ENCODE measurements at regions not wholly inside any gene's neighbourhood (a gene's known extent, or its start where the extent isn't known, plus 50 kb on each side); places are given as distances from the start of the nearest gene placed in this dataset.

GRCh38 chr7:110168010-110168409 is 922.9 kb upstream of the LRRN3 start:
- Histone ChIP-seq H3K27ac (no peak overlapping the region), H3K4me3 (no peak overlapping the region), H3K9me3 (ENCODE audit: low read depth) (no peaks in the 10 kb centered on the region), H3K9ac (no peak overlapping the region), H3K79me2 (ENCODE audit: insufficient read depth) (no peaks in the 10 kb centered on the region), H3K4me2 (ENCODE audit: unreplicated experiment) (no peak overlapping the region), H3F3A (ENCODE audit: insufficient read depth) (no peaks in the 10 kb centered on the region), H2AFZ (no peak overlapping the region), H3K4me1 (ENCODE audit: insufficient read depth) (no peaks in the 10 kb centered on the region), H3K27me3 (replicated peaks; ENCODE audit: insufficient read depth) (no peaks in the 10 kb centered on the region), H3K36me3 (ENCODE audit: low read depth) (no peaks in the 10 kb centered on the region), H4K20me1 (ENCODE audit: insufficient read depth) (no peaks in the 10 kb centered on the region), H3K9me2 (ENCODE audit: insufficient read depth) (no peaks in the 10 kb centered on the region)
- in situ Hi-C loops (cut with MboI) = no loop called here
- WGBS, 2 experiments (ENCODE audit: low coverage in 1 of 2, low lambda C conversion rate in 2 of 2, missing lambda C conversion rate in 2 of 2) = 3 to 9% methylated on average over 3 of the region's 3 CpGs
- DNase-seq = no peak
- no peak for TF ChIP-seq EZH2 (IDR thresholded peaks at IDR 0.05; ENCODE audit: insufficient read depth, poor library complexity, severe bottlenecking)
- TF ChIP-seq EZH2phosphoT487 (IDR thresholded peaks at IDR 0.05; ENCODE audit: insufficient read depth, low read depth) = no peak

GRCh38 chr7:110170841-110171240 is 920.1 kb upstream of the LRRN3 start:
- DNase-seq = no peak
- H3K27me3 ChIP-seq (replicated peaks; ENCODE audit: insufficient read depth) = no peaks in the 10 kb centered on the region
- H3F3A ChIP-seq (ENCODE audit: insufficient read depth) = no peaks in the 10 kb centered on the region
- 14 to 16% methylated on average over 2 of the region's 2 CpGs for WGBS, 2 experiments (ENCODE audit: low coverage in 1 of 2, low lambda C conversion rate in 2 of 2, missing lambda C conversion rate in 2 of 2)
- H4K20me1 ChIP-seq (ENCODE audit: insufficient read depth) = no peaks in the 10 kb centered on the region
- no peaks in the 10 kb centered on the region for H3K36me3 ChIP-seq (ENCODE audit: low read depth)
- H3K9me3 ChIP-seq (ENCODE audit: low read depth) = no peaks in the 10 kb centered on the region
- no peaks in the 10 kb centered on the region for H3K79me2 ChIP-seq (ENCODE audit: insufficient read depth)
- H3K9ac ChIP-seq = no peak overlapping the region
- H2AFZ ChIP-seq = no peak overlapping the region
- no peak overlapping the region for H3K4me2 ChIP-seq (ENCODE audit: unreplicated experiment)
- H3K4me1 ChIP-seq (ENCODE audit: insufficient read depth) = no peaks in the 10 kb centered on the region
- H3K27ac ChIP-seq = no peak overlapping the region
- no peak overlapping the region for H3K4me3 ChIP-seq
- in situ Hi-C loops (cut with MboI) = no loop called here
- H3K9me2 ChIP-seq (ENCODE audit: insufficient read depth) = no peaks in the 10 kb centered on the region
- TF ChIP-seq EZH2 (IDR thresholded peaks at IDR 0.05; ENCODE audit: insufficient read depth, poor library complexity, severe bottlenecking) (no peak), EZH2phosphoT487 (IDR thresholded peaks at IDR 0.05; ENCODE audit: insufficient read depth, low read depth) (no peak)

- Histone ChIP-seq H3K4me3 (no peak overlapping the region), H3K9ac (no peak overlapping the region), H3K4me2 (ENCODE audit: unreplicated experiment) (no peak overlapping the region), H3K27ac (no peak overlapping the region), H4K20me1 (ENCODE audit: insufficient read depth) (no peaks in the 10 kb centered on the region), H3K79me2 (ENCODE audit: insufficient read depth) (no peaks in the 10 kb centered on the region), H3K9me2 (ENCODE audit: insufficient read depth) (no peaks in the 10 kb centered on the region), H2AFZ (no peak overlapping the region), H3K9me3 (ENCODE audit: low read depth) (no peaks in the 10 kb centered on the region), H3K4me1 (ENCODE audit: insufficient read depth) (no peaks in the 10 kb centered on the region), H3K27me3 (replicated peaks; ENCODE audit: insufficient read depth) (no peaks in the 10 kb centered on the region), H3F3A (ENCODE audit: insufficient read depth) (no peaks in the 10 kb centered on the region), H3K36me3 (ENCODE audit: low read depth) (no peaks in the 10 kb centered on the region)
- DNase-seq = no peak
- WGBS, 2 experiments (ENCODE audit: low coverage in 1 of 2, low lambda C conversion rate in 2 of 2, missing lambda C conversion rate in 2 of 2) = 12 to 14% methylated on average over 5 of the region's 5 CpGs
- in situ Hi-C loops (cut with MboI) = no loop called here
- no peak for TF ChIP-seq EZH2phosphoT487 (IDR thresholded peaks at IDR 0.05; ENCODE audit: insufficient read depth, low read depth)
- no peak for TF ChIP-seq EZH2 (IDR thresholded peaks at IDR 0.05; ENCODE audit: insufficient read depth, poor library complexity, severe bottlenecking)
Measured at GRCh38 chr7:110177463-110177862, 913.5 kb upstream of the LRRN3 start.

- no peak for DNase-seq
- Histone ChIP-seq H3K4me3 (no peak overlapping the region), H4K20me1 (ENCODE audit: insufficient read depth) (no peaks in the 10 kb centered on the region), H3K9ac (no peak overlapping the region), H3K27me3 (replicated peaks; ENCODE audit: insufficient read depth) (no peaks in the 10 kb centered on the region), H3K9me2 (ENCODE audit: insufficient read depth) (no peaks in the 10 kb centered on the region), H3F3A (ENCODE audit: insufficient read depth) (no peaks in the 10 kb centered on the region), H3K79me2 (ENCODE audit: insufficient read depth) (no peaks in the 10 kb centered on the region), H3K4me2 (ENCODE audit: unreplicated experiment) (no peak overlapping the region), H3K27ac (no peak overlapping the region), H3K36me3 (ENCODE audit: low read depth) (no peaks in the 10 kb centered on the region), H2AFZ (no peak overlapping the region), H3K4me1 (ENCODE audit: insufficient read depth) (no peaks in the 10 kb centered on the region), H3K9me3 (ENCODE audit: low read depth) (no peaks in the 10 kb centered on the region)
- WGBS, 2 experiments (ENCODE audit: low coverage in 1 of 2, low lambda C conversion rate in 2 of 2, missing lambda C conversion rate in 2 of 2) = 2 to 3% methylated on average over 2 of the region's 2 CpGs
- no peak for TF ChIP-seq EZH2 (IDR thresholded peaks at IDR 0.05; ENCODE audit: insufficient read depth, poor library complexity, severe bottlenecking)
- no peak for TF ChIP-seq EZH2phosphoT487 (IDR thresholded peaks at IDR 0.05; ENCODE audit: insufficient read depth, low read depth)
- in situ Hi-C loops (cut with MboI) = no loop called here
Measured at GRCh38 chr7:110179037-110179436, 911.9 kb upstream of the LRRN3 start.

GRCh38 chr7:110181768-110182167 is 909.2 kb upstream of the LRRN3 start:
- H4K20me1 ChIP-seq (ENCODE audit: insufficient read depth) = no peaks in the 10 kb centered on the region
- H2AFZ ChIP-seq = no peak overlapping the region
- H3K4me3 ChIP-seq = no peak overlapping the region
- H3K4me1 ChIP-seq (ENCODE audit: insufficient read depth) = no peaks in the 10 kb centered on the region
- no peaks in the 10 kb centered on the region for H3K9me3 ChIP-seq (ENCODE audit: low read depth)
- no peaks in the 10 kb centered on the region for H3F3A ChIP-seq (ENCODE audit: insufficient read depth)
- in situ Hi-C loops (cut with MboI) = no loop called here
- no peaks in the 10 kb centered on the region for H3K79me2 ChIP-seq (ENCODE audit: insufficient read depth)
- 15 to 16% methylated on average over 6 of the region's 6 CpGs for WGBS, 2 experiments (ENCODE audit: low coverage in 1 of 2, low lambda C conversion rate in 2 of 2, missing lambda C conversion rate in 2 of 2)
- no peak overlapping the region for H3K9ac ChIP-seq
- TF ChIP-seq EZH2 (IDR thresholded peaks at IDR 0.05; ENCODE audit: insufficient read depth, poor library complexity, severe bottlenecking) = no peak
- no peak for TF ChIP-seq EZH2phosphoT487 (IDR thresholded peaks at IDR 0.05; ENCODE audit: insufficient read depth, low read depth)
- DNase-seq = no peak
- no peak overlapping the region for H3K27ac ChIP-seq
- no peaks in the 10 kb centered on the region for H3K36me3 ChIP-seq (ENCODE audit: low read depth)
- H3K27me3 ChIP-seq (replicated peaks; ENCODE audit: insufficient read depth) = no peaks in the 10 kb centered on the region
- H3K9me2 ChIP-seq (ENCODE audit: insufficient read depth) = no peaks in the 10 kb centered on the region
- no peak overlapping the region for H3K4me2 ChIP-seq (ENCODE audit: unreplicated experiment)
